Sciatic nerve (tissue), 2 donors: ENCODE measurements at regions not wholly inside any gene's neighbourhood (a gene's known extent, or its start where the extent isn't known, plus 50 kb on each side); places are given as distances from the start of the nearest gene placed in this dataset.
A peak's percentile ranks its signal among the peaks of the same experiment; 100 is the strongest.

Experiments
- ATAC-seq: fragments of 200-7000 bp; cut with Tn5 transposase; one replicate; pipeline ENCODE4 v1.9.1; 2020; ENCODE audit warnings: mild to moderate bottlenecking, moderate library complexity
- DNase-seq: peaks from one replicate; pipeline ENCODE4 v3.0.0-alpha.2; 2020; ENCODE audit warnings: low spot score
- intact Hi-C: fragments of 100-400 bp; cut with DNase I; formaldehyde crosslinking; loops from one replicate; pipeline ENCODE4 v1.14.2; 2022
- donor health status: DM: no; HTN: no; CAD: no.
- donor health status: DM: no; HTN: no; CAD: no.

GRCh38 chr5:2894736-2895135 is 143.3 kb upstream of the IRX2 start:
- DNase-seq (peak; percentile 14), ATAC-seq (no peak)
- intact Hi-C loops = no loop called here

- ATAC-seq (no peak), DNase-seq (no peak)
- intact Hi-C loops = no loop called here
These were observed 142.8 kb upstream of the IRX2 start for GRCh38 chr5:2894316-2894715.

DNA sequence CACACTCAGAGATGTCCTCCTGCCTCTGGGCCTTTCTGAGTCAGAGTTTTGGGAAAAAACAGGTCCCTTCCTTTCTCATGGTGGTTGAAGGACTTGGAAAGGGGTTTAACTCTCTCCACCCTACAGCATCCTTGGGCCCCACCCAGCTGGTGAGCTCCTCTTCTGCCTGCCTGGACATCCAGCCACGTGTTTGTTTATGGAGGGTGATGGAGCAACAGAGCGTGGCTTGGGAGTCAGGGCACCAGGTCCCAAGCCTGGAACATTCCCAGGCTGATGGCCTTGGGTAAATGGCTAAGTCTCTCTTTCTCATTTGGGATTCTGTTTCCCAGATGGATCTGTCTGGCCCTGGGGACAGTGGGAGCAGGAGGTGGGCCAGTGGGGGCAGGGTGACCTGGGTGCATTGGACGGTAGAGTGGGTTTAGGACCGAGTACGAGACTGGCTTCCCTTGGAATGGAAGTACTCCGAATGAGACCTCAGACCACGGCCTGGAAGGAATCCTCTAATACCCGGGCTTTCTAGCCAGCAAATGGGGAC is 141.1 kb upstream of the IRX2 start:
- intact Hi-C loops = no loop called here
- ATAC-seq (no peak), DNase-seq (peak; percentile 15)

DNA sequence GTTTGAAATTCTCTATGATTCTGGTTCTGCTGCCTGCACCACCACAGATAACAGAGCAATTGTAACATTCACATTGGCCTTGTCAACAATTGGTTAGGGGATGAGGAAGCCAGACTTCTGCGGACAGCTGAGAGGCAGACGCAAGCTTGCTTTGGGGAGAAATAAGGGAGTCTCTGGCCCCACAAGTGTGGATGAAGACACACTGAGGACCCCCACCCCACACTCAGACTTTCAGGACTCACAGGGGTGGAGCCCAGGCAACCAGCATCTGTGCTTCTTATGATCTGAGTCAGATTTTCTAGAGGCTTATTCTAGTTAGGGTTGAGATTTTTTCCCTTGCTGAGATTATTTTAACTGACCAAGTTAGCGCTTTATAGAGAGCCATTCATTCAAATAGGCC is 140.3 kb upstream of the IRX2 start:
- ATAC-seq (no peak), DNase-seq (peak; percentile 21)
- intact Hi-C loops = no loop called here

DNA sequence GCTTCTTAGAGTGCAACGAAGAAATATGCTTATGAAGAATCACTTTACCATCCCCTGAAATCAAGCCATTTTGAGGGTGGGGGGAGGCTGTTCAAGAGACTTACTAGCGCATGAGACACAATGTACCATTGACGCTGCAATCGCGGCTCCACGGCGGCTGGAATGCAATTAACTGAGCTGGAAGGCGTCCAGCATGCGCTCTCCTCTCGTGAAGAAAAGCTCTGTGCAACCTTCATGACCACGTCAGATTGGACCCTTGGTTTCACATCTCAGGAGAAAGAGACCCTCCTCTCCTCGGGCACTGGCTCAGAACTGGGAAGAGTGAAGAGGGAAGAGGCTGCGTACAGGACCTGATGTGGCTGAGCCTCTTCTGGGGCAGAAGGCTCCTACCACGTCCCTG is 138.5 kb upstream of the IRX2 start:
- DNase-seq (peak; percentile 9), ATAC-seq (no peak)
- intact Hi-C loops = no loop called here

DNA sequence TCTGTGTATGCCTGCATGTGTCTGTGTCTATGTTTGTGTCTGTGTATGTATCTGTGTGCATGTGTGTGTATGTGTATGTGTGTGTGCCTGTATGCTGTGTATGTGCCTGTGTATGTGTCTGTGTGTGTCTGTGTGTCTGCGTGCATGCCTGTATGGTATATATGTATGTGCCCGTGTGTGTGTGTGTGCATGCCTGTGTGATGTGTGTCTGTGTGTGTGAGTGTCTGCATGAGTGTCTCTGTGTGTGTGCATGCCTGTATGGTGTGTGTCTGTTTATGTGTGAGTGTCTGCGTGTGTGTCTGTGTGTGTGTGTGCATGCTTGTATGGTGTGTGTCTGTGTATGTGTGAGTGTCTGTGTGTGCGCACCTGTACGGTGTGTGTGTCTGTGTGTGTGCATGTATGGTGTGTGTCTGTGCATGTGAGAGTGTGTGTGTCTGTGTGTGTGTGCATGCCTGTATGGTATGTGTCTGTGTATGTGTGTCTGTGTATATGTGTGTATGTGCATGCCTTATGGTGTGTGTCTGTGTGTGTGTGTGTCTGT is 137.1 kb upstream of the IRX2 start:
- no peak for DNase-seq
- ATAC-seq = no peak
- intact Hi-C loops = no loop called here

DNA sequence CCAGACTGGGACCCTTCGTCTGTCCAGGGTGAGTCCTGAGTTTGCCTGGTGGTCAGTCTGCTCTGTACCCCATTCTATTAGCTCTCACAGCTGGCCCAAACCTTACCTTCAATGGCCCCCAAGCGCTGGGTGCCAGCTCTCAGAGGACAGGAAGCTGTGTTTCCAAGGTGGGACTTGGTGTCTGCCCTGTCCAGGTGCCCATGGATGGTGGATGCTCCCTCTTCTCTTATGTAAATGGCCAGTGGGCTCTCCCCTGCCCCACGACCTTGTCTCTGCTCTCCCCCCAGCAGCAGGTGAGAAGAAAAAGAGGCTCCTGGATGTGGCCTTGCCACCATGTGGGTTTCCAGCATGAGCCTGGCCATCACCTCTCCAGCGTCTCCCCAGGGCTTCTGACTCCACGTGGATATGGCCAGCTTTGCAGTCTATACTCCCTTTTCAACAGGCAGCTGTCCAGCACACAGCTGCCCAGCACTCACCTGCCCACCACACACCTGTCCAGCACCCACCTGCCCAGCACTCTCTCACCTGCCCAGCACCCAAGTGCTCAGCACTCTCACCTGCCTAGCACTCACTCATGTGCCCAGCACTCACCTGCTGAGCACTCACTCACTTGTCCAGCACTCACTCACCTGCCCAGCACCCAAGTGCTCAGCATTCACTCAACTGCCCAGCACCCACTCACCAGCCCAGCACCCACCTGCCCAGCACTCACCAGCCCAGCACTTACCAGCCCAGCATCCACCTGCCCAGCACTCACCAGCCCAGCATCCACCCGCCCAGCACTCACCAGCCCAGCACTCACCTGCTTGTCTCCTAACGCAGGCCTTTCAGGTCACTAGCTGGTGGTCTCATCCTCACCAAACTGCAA is 136.2 kb upstream of the IRX2 start:
- DNase-seq (peak; percentile 42), ATAC-seq (no peak)
- intact Hi-C loops = no loop called here

DNA sequence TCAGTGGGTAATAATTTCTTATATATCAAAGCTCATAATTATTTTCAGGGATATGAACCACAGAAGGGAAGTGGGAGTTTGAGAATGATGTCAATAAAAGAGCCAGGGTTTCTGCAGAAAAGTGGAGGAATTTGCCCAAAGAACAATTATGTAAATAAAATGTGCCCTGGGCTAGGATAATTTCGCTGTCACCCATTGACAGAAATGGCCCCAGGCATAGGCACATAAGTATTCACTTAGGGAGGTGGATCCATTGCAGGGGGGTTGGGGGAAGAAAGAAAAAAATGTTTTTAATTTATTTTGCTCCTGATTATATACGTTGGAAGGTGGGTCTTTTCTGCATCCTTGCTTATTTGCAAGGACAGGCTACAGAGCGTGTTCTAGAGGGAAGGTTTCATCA is 135.1 kb upstream of the IRX2 start:
- ATAC-seq = no peak
- intact Hi-C loops = no loop called here
- DNase-seq = no peak

- ATAC-seq (no peak), DNase-seq (no peak)
- intact Hi-C loops = no loop called here
These were observed 132.3 kb upstream of the IRX2 start for GRCh38 chr5:2883771-2884170.

- DNase-seq (no peak), ATAC-seq (no peak)
- intact Hi-C loops = no loop called here
These were observed 128.2 kb upstream of the IRX2 start for GRCh38 chr5:2879701-2880100.

GRCh38 chr5:2877522-2877921 is 126.0 kb upstream of the IRX2 start:
- intact Hi-C loops = no loop called here
- DNase-seq (no peak), ATAC-seq (no peak)

- no peak for ATAC-seq
- no peak for DNase-seq
- intact Hi-C loops = no loop called here
These were observed 124.7 kb upstream of the IRX2 start for GRCh38 chr5:2876183-2876582.

- intact Hi-C loops = no loop called here
- no peak for ATAC-seq
- no peak for DNase-seq
These were observed 122.6 kb upstream of the IRX2 start for GRCh38 chr5:2874099-2874498.

GRCh38 chr5:2872676-2873075 is 121.2 kb upstream of the IRX2 start:
- DNase-seq = no peak
- no peak for ATAC-seq
- intact Hi-C loops = no loop called here

- no peak for ATAC-seq
- intact Hi-C loops = no loop called here
- DNase-seq = no peak
These were observed 119.8 kb upstream of the IRX2 start for GRCh38 chr5:2871282-2871681.

GRCh38 chr5:2869471-2869870 is 118.0 kb upstream of the IRX2 start:
- DNase-seq (no peak), ATAC-seq (no peak)

DNA sequence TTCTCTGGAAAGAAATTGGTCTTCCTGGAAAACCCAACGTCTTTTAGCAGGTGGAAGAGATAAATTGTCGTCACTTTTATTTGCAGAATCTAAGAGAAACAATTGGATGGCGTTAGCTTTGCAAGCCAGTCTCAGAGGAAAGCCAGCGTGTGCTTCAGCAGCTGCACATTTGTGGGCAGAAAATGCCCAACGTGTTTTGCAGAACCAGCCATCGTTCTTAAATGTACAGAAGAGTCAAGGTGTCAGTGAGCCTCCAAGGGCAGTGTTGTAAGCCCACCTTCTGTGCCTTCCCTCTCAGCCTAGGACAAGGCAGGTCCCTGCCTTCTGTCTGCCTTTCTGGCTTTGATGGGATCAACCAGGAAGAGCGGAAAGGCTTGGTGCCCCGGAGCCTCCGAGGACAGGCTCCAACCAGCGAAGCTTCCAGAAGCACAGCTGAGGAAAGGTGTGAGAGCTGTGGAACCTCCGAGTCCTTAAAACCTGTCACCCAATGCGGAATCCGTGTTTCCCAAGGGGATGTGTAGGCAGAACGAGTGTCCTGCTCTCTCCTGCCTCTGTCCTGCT is 116.0 kb upstream of the IRX2 start:
- DNase-seq (no peak), ATAC-seq (no peak)

More at GRCh38 chr5:2869471-2869870, 118.0 kb upstream of the IRX2 start:
- intact Hi-C loops = no loop called here

DNA sequence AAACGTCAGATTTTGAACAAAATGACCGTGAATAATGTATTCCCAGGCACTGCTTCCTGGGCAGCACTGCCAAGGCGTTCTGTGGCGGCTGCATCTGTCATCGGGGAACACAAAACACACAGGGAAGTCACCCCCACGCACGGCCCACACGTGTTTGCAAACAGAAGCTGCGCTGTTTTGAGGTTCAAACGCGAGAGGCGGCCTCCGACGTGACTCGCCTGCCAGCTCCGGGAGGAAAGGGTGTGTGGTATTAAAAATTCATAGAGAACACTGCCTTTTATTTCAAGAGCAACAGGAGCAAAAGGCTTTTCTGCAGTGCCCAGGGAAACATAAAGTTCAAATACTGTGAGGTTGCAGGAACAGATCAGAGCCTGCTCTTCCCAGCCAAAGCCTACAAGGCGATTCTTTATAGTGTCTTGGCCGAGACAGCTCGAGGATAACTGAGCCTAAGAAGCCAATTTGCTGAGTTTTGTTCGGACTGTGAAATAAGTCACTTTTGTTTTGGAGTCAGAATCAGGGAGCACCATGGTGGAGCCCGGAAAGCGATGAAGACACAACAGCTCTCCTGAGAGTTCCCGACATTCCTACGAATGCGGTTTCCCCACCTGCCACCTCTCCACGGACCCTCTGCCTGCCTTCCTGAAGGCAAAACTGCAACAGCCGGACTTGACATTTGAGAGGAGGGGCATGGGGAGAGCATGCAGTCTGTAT is 115.3 kb upstream of the IRX2 start:
- ATAC-seq (no peak), DNase-seq (no peak)
- intact Hi-C loops = no loop called here

More for the DNA sequence above, 116.0 kb upstream of the IRX2 start:
- intact Hi-C loops = no loop called here

GRCh38 chr5:2865856-2866255 is 114.4 kb upstream of the IRX2 start:
- DNase-seq (no peak), ATAC-seq (no peak)
- intact Hi-C loops = no loop called here
